ENCODE measurements at regions not wholly inside any gene's neighbourhood (a gene's known extent, or its start where the extent isn't known, plus 50 kb on each side); places are given as distances from the start of the nearest gene placed in this dataset.

DNA sequence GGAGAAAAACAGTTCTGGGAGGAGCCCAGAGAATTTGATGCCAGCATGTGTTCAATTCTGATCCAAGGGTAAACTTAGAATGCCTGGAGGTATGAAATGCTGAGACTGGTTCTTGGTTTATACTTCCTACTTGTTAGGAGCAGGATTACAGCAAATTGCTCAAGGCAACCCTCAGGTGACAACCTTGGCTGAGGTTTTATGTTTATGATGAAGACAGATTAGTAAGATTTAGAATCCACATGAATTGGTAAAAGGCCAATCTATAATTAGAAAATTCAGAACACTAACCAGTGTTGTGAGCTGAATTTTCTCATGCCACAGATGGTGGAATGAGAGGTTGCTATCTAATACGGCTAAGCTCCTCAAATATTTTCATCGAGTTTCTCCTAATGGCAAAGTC, 235.3 kb upstream of the NRIP1 start:
- Mint-ChIP-seq H3K27ac (ENCODE audit: unreplicated experiment) (no peak overlapping the region), H3K4me1 (ENCODE audit: low read depth, unreplicated experiment) (peaks cover 17% of the 10 kb centered on the region), H3K4me3 (ENCODE audit: unreplicated experiment) (no peak overlapping the region), H3K9me3 (ENCODE audit: unreplicated experiment) (peaks cover 2% of the 10 kb centered on the region), H3K27me3 (ENCODE audit: low read depth, unreplicated experiment) (no peaks in the 10 kb centered on the region), H3K36me3 (ENCODE audit: low read depth, unreplicated experiment) (no peaks in the 10 kb centered on the region)
- no peaks in the 10 kb centered on the region for H4K20me1 ChIP-seq (ENCODE audit: insufficient read depth, low read length)
- no peak overlapping the region for H3K4me3 ChIP-seq (ENCODE audit: insufficient read depth, low read depth, low read length)
- H3K9ac ChIP-seq (ENCODE audit: low read length): no peak overlapping the region
- DNase-seq (ENCODE audit: low read depth) (no peak), FAIRE-seq (no peak)
- H3K9me3 ChIP-seq (ENCODE audit: insufficient read depth, low read depth, low read length): no peaks in the 10 kb centered on the region
- H3K4me1 ChIP-seq (ENCODE audit: insufficient read depth, low read length): peaks cover 6% of the 10 kb centered on the region
- TF ChIP-seq, protein P1, sequence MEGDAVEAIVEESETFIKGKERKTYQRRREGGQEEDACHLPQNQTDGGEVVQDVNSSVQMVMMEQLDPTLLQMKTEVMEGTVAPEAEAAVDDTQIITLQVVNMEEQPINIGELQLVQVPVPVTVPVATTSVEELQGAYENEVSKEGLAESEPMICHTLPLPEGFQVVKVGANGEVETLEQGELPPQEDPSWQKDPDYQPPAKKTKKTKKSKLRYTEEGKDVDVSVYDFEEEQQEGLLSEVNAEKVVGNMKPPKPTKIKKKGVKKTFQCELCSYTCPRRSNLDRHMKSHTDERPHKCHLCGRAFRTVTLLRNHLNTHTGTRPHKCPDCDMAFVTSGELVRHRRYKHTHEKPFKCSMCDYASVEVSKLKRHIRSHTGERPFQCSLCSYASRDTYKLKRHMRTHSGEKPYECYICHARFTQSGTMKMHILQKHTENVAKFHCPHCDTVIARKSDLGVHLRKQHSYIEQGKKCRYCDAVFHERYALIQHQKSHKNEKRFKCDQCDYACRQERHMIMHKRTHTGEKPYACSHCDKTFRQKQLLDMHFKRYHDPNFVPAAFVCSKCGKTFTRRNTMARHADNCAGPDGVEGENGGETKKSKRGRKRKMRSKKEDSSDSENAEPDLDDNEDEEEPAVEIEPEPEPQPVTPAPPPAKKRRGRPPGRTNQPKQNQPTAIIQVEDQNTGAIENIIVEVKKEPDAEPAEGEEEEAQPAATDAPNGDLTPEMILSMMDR (IDR thresholded peaks at IDR 0.05; ENCODE audit: insufficient read depth, low read depth, low read length): no peak
- no peak for TF ChIP-seq EZH2 (IDR thresholded peaks at IDR 0.05; ENCODE audit: insufficient read depth, low read length)
- H3K4me2 ChIP-seq (ENCODE audit: low read length): no peak overlapping the region
- H3K79me2 ChIP-seq (ENCODE audit: insufficient read depth, low read length): no peaks in the 10 kb centered on the region
- no peak overlapping the region for H3K27ac ChIP-seq (ENCODE audit: low read depth, low read length)
- no peaks in the 10 kb centered on the region for H3K36me3 ChIP-seq (ENCODE audit: insufficient read depth, low read length)
- no peak overlapping the region for H2AFZ ChIP-seq (ENCODE audit: low read depth, low read length)
- no peaks in the 10 kb centered on the region for H3K27me3 ChIP-seq (ENCODE audit: insufficient read depth, low read length)

DNA sequence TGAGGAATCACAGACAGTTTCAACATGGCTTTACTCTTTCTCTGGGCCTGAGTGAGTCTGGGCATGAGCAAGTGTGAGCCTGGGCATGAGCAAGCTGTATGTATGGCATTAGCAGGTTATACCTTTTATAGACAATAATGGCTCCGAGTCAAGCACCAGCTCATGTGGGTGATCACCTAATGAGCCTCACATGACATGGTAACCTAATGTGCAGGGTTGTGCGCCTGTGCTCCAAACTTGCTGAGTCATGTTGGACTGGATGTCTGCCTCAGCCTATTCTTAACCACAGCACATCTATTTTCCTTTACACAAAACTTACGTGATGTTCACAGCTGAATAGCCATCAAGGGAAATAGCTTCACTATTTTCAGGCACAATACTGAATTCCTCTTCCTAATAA, 236.2 kb upstream of the NRIP1 start:
- Histone ChIP-seq H3K36me3 (ENCODE audit: insufficient read depth, low read length) (no peaks in the 10 kb centered on the region), H2AFZ (ENCODE audit: low read depth, low read length) (no peak overlapping the region), H3K9ac (ENCODE audit: low read length) (no peak overlapping the region), H3K4me1 (ENCODE audit: insufficient read depth, low read length) (peaks cover 6% of the 10 kb centered on the region), H3K27me3 (ENCODE audit: insufficient read depth, low read length) (no peaks in the 10 kb centered on the region), H4K20me1 (ENCODE audit: insufficient read depth, low read length) (no peaks in the 10 kb centered on the region), H3K4me3 (ENCODE audit: insufficient read depth, low read depth, low read length) (no peak overlapping the region), H3K4me2 (ENCODE audit: low read length) (no peak overlapping the region), H3K27ac (ENCODE audit: low read depth, low read length) (no peak overlapping the region), H3K79me2 (ENCODE audit: insufficient read depth, low read length) (no peaks in the 10 kb centered on the region), H3K9me3 (ENCODE audit: insufficient read depth, low read depth, low read length) (no peaks in the 10 kb centered on the region)
- Mint-ChIP-seq H3K4me3 (ENCODE audit: unreplicated experiment) (no peak overlapping the region), H3K36me3 (ENCODE audit: low read depth, unreplicated experiment) (no peaks in the 10 kb centered on the region), H3K27me3 (ENCODE audit: low read depth, unreplicated experiment) (no peaks in the 10 kb centered on the region), H3K27ac (ENCODE audit: unreplicated experiment) (peak overlapping the region; percentile 92), H3K4me1 (ENCODE audit: low read depth, unreplicated experiment) (peaks cover 17% of the 10 kb centered on the region), H3K9me3 (ENCODE audit: unreplicated experiment) (peaks cover 2% of the 10 kb centered on the region)
- DNase-seq (ENCODE audit: low read depth) (peak; percentile 77), FAIRE-seq (no peak)
- TF ChIP-seq EZH2 (IDR thresholded peaks at IDR 0.05; ENCODE audit: insufficient read depth, low read length): no peak
- TF ChIP-seq, protein P1 (IDR thresholded peaks at IDR 0.05; ENCODE audit: insufficient read depth, low read depth, low read length): no peak

DNA sequence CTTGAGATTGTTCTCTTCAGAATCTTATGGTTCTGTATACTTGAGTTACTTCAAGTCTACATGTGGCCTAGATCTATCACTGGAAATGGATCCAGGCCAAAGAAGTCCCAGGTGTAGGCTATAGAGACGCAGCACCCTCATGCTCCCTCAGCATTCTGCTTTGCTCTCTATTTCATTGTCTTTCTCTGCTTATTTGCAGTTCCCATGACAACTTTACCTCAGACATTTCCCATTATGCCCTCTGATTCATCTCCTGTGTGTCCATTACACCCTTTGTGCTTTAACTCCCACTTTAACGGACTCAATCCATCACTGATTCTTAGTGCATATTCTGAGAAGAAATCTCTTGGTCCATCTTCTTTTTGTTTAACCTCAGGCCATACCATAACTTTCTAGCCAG, 236.9 kb upstream of the NRIP1 start:
- no peak overlapping the region for H3K4me3 Mint-ChIP-seq (ENCODE audit: unreplicated experiment)
- Histone ChIP-seq H3K4me3 (ENCODE audit: insufficient read depth, low read depth, low read length) (no peak overlapping the region), H3K4me2 (ENCODE audit: low read length) (no peak overlapping the region), H3K36me3 (ENCODE audit: insufficient read depth, low read length) (no peaks in the 10 kb centered on the region), H3K9ac (ENCODE audit: low read length) (no peak overlapping the region), H2AFZ (ENCODE audit: low read depth, low read length) (peak overlapping the region; percentile 27), H3K79me2 (ENCODE audit: insufficient read depth, low read length) (no peaks in the 10 kb centered on the region), H3K9me3 (ENCODE audit: insufficient read depth, low read depth, low read length) (no peaks in the 10 kb centered on the region), H3K27ac (ENCODE audit: low read depth, low read length) (no peak overlapping the region), H4K20me1 (ENCODE audit: insufficient read depth, low read length) (no peaks in the 10 kb centered on the region), H3K27me3 (ENCODE audit: insufficient read depth, low read length) (no peaks in the 10 kb centered on the region), H3K4me1 (ENCODE audit: insufficient read depth, low read length) (peaks cover 6% of the 10 kb centered on the region)
- H3K27me3 Mint-ChIP-seq (ENCODE audit: low read depth, unreplicated experiment): no peaks in the 10 kb centered on the region
- peak; percentile 67 for DNase-seq (ENCODE audit: low read depth)
- TF ChIP-seq, protein P1 (IDR thresholded peaks at IDR 0.05; ENCODE audit: insufficient read depth, low read depth, low read length): no peak
- no peak for TF ChIP-seq EZH2 (IDR thresholded peaks at IDR 0.05; ENCODE audit: insufficient read depth, low read length)
- peaks cover 17% of the 10 kb centered on the region for H3K4me1 Mint-ChIP-seq (ENCODE audit: low read depth, unreplicated experiment)
- FAIRE-seq: no peak
- no peaks in the 10 kb centered on the region for H3K36me3 Mint-ChIP-seq (ENCODE audit: low read depth, unreplicated experiment)
- H3K27ac Mint-ChIP-seq (ENCODE audit: unreplicated experiment): peak overlapping the region; percentile 92
- peaks cover 2% of the 10 kb centered on the region for H3K9me3 Mint-ChIP-seq (ENCODE audit: unreplicated experiment)

Data from astrocyte (in vitro differentiated cells and primary cell).